ENCODE measurements at regions not wholly inside any gene's neighbourhood (a gene's known extent, or its start where the extent isn't known, plus 50 kb on each side); places are given as distances from the start of the nearest gene placed in this dataset.

GRCh38 chr4:120198411-120198810, 131.8 kb upstream of the MAD2L1 start:
- Histone ChIP-seq H3K27me3 (ENCODE audit: insufficient read depth, insufficient read length) (no peaks in the 10 kb centered on the region), H3K4me3 (ENCODE audit: insufficient read length, low read depth) (no peak overlapping the region), H3K9ac (ENCODE audit: insufficient read length, low read depth) (no peak overlapping the region), H3K4me1 (ENCODE audit: insufficient read depth, insufficient read length) (no peaks in the 10 kb centered on the region), H3K36me3 (ENCODE audit: insufficient read depth, insufficient read length, low read length) (no peaks in the 10 kb centered on the region), H3K9me3 (ENCODE audit: insufficient read depth, low read length) (peaks cover 6% of the 10 kb centered on the region)
- TF ChIP-seq SUZ12 (IDR thresholded peaks at IDR 0.05; ENCODE audit: extremely low read depth, insufficient read depth, insufficient read length): no peak
- TF ChIP-seq ZNF274 (IDR thresholded peaks at IDR 0.05; ENCODE audit: low read depth, low read length): no peak
- no peak for TF ChIP-seq YY1 (IDR thresholded peaks at IDR 0.05; ENCODE audit: insufficient read depth, insufficient read length)
- no peak for DNase-seq (ENCODE audit: low read depth, low spot score)

- Histone ChIP-seq H3K27me3 (ENCODE audit: insufficient read depth, insufficient read length) (no peaks in the 10 kb centered on the region), H3K9me3 (ENCODE audit: insufficient read depth, low read length) (no peaks in the 10 kb centered on the region), H3K4me1 (ENCODE audit: insufficient read depth, insufficient read length) (no peaks in the 10 kb centered on the region), H3K36me3 (ENCODE audit: insufficient read depth, insufficient read length, low read length) (no peaks in the 10 kb centered on the region), H3K4me3 (ENCODE audit: insufficient read length, low read depth) (no peak overlapping the region), H3K9ac (ENCODE audit: insufficient read length, low read depth) (no peak overlapping the region)
- no peak for DNase-seq (ENCODE audit: low read depth, low spot score)
- no peak for TF ChIP-seq YY1 (IDR thresholded peaks at IDR 0.05; ENCODE audit: insufficient read depth, insufficient read length)
Observed at GRCh38 chr4:120177603-120178002, 111.0 kb upstream of the MAD2L1 start.

- Histone ChIP-seq H3K9ac (ENCODE audit: insufficient read length, low read depth) (no peak overlapping the region), H3K4me1 (ENCODE audit: insufficient read depth, insufficient read length) (no peaks in the 10 kb centered on the region), H3K36me3 (ENCODE audit: insufficient read depth, insufficient read length, low read length) (no peaks in the 10 kb centered on the region), H3K9me3 (ENCODE audit: insufficient read depth, low read length) (no peaks in the 10 kb centered on the region), H3K4me3 (ENCODE audit: insufficient read length, low read depth) (no peak overlapping the region), H3K27me3 (ENCODE audit: insufficient read depth, insufficient read length) (no peaks in the 10 kb centered on the region)
- DNase-seq (ENCODE audit: low read depth, low spot score): no peak
- TF ChIP-seq YY1 (IDR thresholded peaks at IDR 0.05; ENCODE audit: insufficient read depth, insufficient read length) (no peak), ZNF274 (IDR thresholded peaks at IDR 0.05; ENCODE audit: low read depth, low read length) (no peak), SUZ12 (IDR thresholded peaks at IDR 0.05; ENCODE audit: extremely low read depth, insufficient read depth, insufficient read length) (no peak)
Observed at GRCh38 chr4:120175272-120175671, 108.6 kb upstream of the MAD2L1 start.

DNA sequence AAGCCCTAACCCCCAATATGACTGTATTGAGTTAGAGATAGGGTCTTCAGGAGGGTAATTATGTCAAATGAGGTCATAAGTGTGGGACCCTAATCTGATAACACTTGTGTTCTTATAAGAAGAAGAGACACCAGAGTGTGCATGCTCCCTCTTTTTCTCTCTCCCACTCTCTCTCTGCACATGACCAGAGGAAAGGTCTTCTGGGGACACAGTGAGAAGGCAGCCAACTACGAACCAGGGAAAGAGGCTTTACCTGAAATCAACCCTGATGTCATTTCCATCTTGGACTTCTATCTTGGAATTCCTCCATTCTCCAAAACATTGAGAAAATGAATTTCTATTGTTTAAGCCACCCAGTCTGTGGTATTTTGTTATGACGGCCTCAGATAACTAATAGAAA, 97.2 kb upstream of the MAD2L1 start:
- no peak overlapping the region for H3K4me3 ChIP-seq (ENCODE audit: insufficient read length, low read depth)
- H3K36me3 ChIP-seq (ENCODE audit: insufficient read depth, insufficient read length, low read length): no peaks in the 10 kb centered on the region
- H3K9me3 ChIP-seq (ENCODE audit: insufficient read depth, low read length): no peaks in the 10 kb centered on the region
- no peaks in the 10 kb centered on the region for H3K4me1 ChIP-seq (ENCODE audit: insufficient read depth, insufficient read length)
- H3K9ac ChIP-seq (ENCODE audit: insufficient read length, low read depth): no peak overlapping the region
- TF ChIP-seq YY1 (IDR thresholded peaks at IDR 0.05; ENCODE audit: insufficient read depth, insufficient read length) (no peak), SUZ12 (IDR thresholded peaks at IDR 0.05; ENCODE audit: extremely low read depth, insufficient read depth, insufficient read length) (no peak), ZNF274 (IDR thresholded peaks at IDR 0.05; ENCODE audit: low read depth, low read length) (no peak)
- no peak for DNase-seq (ENCODE audit: low read depth, low spot score)
- H3K27me3 ChIP-seq (ENCODE audit: insufficient read depth, insufficient read length): no peaks in the 10 kb centered on the region

GRCh38 chr4:120158841-120159463, 92.3 kb upstream of the MAD2L1 start:
- Histone ChIP-seq H3K27me3 (ENCODE audit: insufficient read depth, insufficient read length) (no peaks in the 10 kb centered on the region), H3K36me3 (ENCODE audit: insufficient read depth, insufficient read length, low read length) (no peaks in the 10 kb centered on the region), H3K4me1 (ENCODE audit: insufficient read depth, insufficient read length) (no peaks in the 10 kb centered on the region), H3K9me3 (ENCODE audit: insufficient read depth, low read length) (no peaks in the 10 kb centered on the region), H3K9ac (ENCODE audit: insufficient read length, low read depth) (no peak overlapping the region), H3K4me3 (ENCODE audit: insufficient read length, low read depth) (no peak overlapping the region)
- DNase-seq (ENCODE audit: low read depth, low spot score): peak; percentile 3
- TF ChIP-seq ZNF274 (IDR thresholded peaks at IDR 0.05; ENCODE audit: low read depth, low read length) (no peak), YY1 (IDR thresholded peaks at IDR 0.05; ENCODE audit: insufficient read depth, insufficient read length) (no peak), SUZ12 (IDR thresholded peaks at IDR 0.05; ENCODE audit: extremely low read depth, insufficient read depth, insufficient read length) (no peak)

- Histone ChIP-seq H3K27me3 (ENCODE audit: insufficient read depth, insufficient read length) (no peaks in the 10 kb centered on the region), H3K4me3 (ENCODE audit: insufficient read length, low read depth) (no peak overlapping the region), H3K9me3 (ENCODE audit: insufficient read depth, low read length) (no peaks in the 10 kb centered on the region), H3K9ac (ENCODE audit: insufficient read length, low read depth) (no peak overlapping the region), H3K36me3 (ENCODE audit: insufficient read depth, insufficient read length, low read length) (no peaks in the 10 kb centered on the region), H3K4me1 (ENCODE audit: insufficient read depth, insufficient read length) (no peaks in the 10 kb centered on the region)
- TF ChIP-seq YY1 (IDR thresholded peaks at IDR 0.05; ENCODE audit: insufficient read depth, insufficient read length): no peak
- TF ChIP-seq SUZ12 (IDR thresholded peaks at IDR 0.05; ENCODE audit: extremely low read depth, insufficient read depth, insufficient read length): no peak
- no peak for TF ChIP-seq ZNF274 (IDR thresholded peaks at IDR 0.05; ENCODE audit: low read depth, low read length)
- DNase-seq (ENCODE audit: low read depth, low spot score): no peak
Observed at GRCh38 chr4:120158046-120158445, 91.4 kb upstream of the MAD2L1 start.

- TF ChIP-seq SUZ12 (IDR thresholded peaks at IDR 0.05; ENCODE audit: extremely low read depth, insufficient read depth, insufficient read length) (no peak), YY1 (IDR thresholded peaks at IDR 0.05; ENCODE audit: insufficient read depth, insufficient read length) (no peak), ZNF274 (IDR thresholded peaks at IDR 0.05; ENCODE audit: low read depth, low read length) (no peak)
- Histone ChIP-seq H3K4me3 (ENCODE audit: insufficient read length, low read depth) (no peak overlapping the region), H3K36me3 (ENCODE audit: insufficient read depth, insufficient read length, low read length) (no peaks in the 10 kb centered on the region), H3K27me3 (ENCODE audit: insufficient read depth, insufficient read length) (no peaks in the 10 kb centered on the region), H3K9me3 (ENCODE audit: insufficient read depth, low read length) (no peaks in the 10 kb centered on the region), H3K9ac (ENCODE audit: insufficient read length, low read depth) (no peak overlapping the region), H3K4me1 (ENCODE audit: insufficient read depth, insufficient read length) (no peaks in the 10 kb centered on the region)
- DNase-seq (ENCODE audit: low read depth, low spot score): peak; percentile 73
Observed at GRCh38 chr4:120156120-120156718, 89.6 kb upstream of the MAD2L1 start.
